DOHH2 (cell line): ENCODE measurements at regions not wholly inside any gene's neighbourhood (a gene's known extent, or its start where the extent isn't known, plus 50 kb on each side); places are given as distances from the start of the nearest gene placed in this dataset.

Source experiments
- H3F3A ChIP-seq: fragments of 200-600 bp; sonication (generic), shearing (Covaris generic); 2 replicates; pipeline ENCODE4 v1.6.0; 2016; ENCODE audit warnings: antibody characterized with exemption, mild to moderate bottlenecking; ENCODE audit not compliant: control insufficient read depth, insufficient read depth
- H3K27ac ChIP-seq: fragments of 200-600 bp; sonication (generic); 2 replicates; pipeline ENCODE4 v1.5.1; 2014; ENCODE audit warnings: low read depth, mild to moderate bottlenecking, low read length, moderate library complexity
- H3K27me3 ChIP-seq: fragments of 200-600 bp; sonication (generic); 2 replicates; pipeline ENCODE4 v1.6.1; 2014; ENCODE audit warnings: mild to moderate bottlenecking, low read length, mixed read lengths; ENCODE audit not compliant: control insufficient read depth
- H3K36me3 ChIP-seq: fragments of 200-600 bp; sonication (generic); 2 replicates; pipeline ENCODE4 v1.6.1; 2014; ENCODE audit warnings: mild to moderate bottlenecking, low read length, moderate library complexity, mixed read lengths; ENCODE audit not compliant: control insufficient read depth
- H3K4me1 ChIP-seq: fragments of 200-600 bp; sonication (generic); 2 replicates; pipeline ENCODE4 v1.6.1; 2014; ENCODE audit warnings: mild to moderate bottlenecking, low read length, mixed read lengths; ENCODE audit not compliant: control insufficient read depth
- H3K4me2 ChIP-seq: fragments of 200-600 bp; sonication (generic); 2 replicates; pipeline ENCODE4 v1.6.0; 2014; ENCODE audit warnings: mild to moderate bottlenecking, low read length, moderate library complexity
- H3K4me3 ChIP-seq: fragments of 200-600 bp; sonication (generic); 2 replicates; pipeline ENCODE4 v1.5.1; 2014; ENCODE audit warnings: mild to moderate bottlenecking, low read length, mixed read lengths
- H3K79me2 ChIP-seq: fragments of 200-600 bp; sonication (generic); 2 replicates; pipeline ENCODE4 v1.6.1; 2014; ENCODE audit warnings: mild to moderate bottlenecking, low read length, mixed read lengths; ENCODE audit not compliant: control insufficient read depth
- H3K9me2 ChIP-seq: fragments of 200-600 bp; sonication (generic); replicated peaks from 2 replicates; pipeline ENCODE4 v1.6.1; 2014; ENCODE audit warnings: mild to moderate bottlenecking, low read length, mixed read lengths; ENCODE audit not compliant: control insufficient read depth
- H3K9me3 ChIP-seq: fragments of 200-600 bp; sonication (generic); 2 replicates; pipeline ENCODE4 v1.6.1; 2014; ENCODE audit warnings: antibody characterized with exemption, low read length, mixed read lengths; ENCODE audit not compliant: control insufficient read depth, insufficient read depth
- H4K20me1 ChIP-seq: fragments of 200-600 bp; sonication (generic); 2 replicates; pipeline ENCODE4 v1.6.0; 2014; ENCODE audit warnings: low read depth, mild to moderate bottlenecking, antibody characterized with exemption, low read length, moderate library complexity; ENCODE audit not compliant: control insufficient read depth, insufficient read depth
- EZH2phosphoT487 ChIP-seq: fragments of 200-600 bp; sonication (generic); IDR thresholded peaks from 2 replicates; pipeline ENCODE4 v1.6.1; 2017; ENCODE audit warnings: borderline replicate concordance, mild to moderate bottlenecking, antibody characterized with exemption, low read length, moderate library complexity, mixed read lengths
- TF ChIP-seq, protein P1 (sequence below): fragments of 200-600 bp; sonication (generic); IDR thresholded peaks from one replicate; pipeline ENCODE4 v1.5.1; 2014; ENCODE audit warnings: antibody characterized with exemption, mild to moderate bottlenecking, low read depth, low read length; ENCODE audit not compliant: poor library complexity, severe bottlenecking

DNA sequence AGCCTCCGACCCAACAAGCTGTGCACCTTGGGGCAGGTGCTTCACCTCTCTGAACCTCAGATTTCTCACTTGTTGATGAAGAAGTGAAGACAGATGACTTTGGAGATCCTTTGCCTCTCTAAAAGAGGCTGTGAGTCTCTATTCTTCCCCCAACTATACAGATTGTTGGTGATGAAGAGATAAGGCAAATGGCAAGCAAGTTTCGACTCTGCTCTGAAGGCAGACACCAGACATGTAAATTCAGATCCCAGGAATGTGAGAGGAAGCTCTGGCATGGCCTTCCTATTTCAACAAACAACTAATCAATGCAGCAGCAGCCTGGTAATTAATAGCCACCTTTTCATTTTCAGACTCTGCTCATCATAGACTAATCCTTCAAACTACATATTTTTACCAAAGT lies 74.2 kb upstream of the EGR2 start:
- Histone ChIP-seq H3K27me3 (no peaks in the 10 kb centered on the region), H3K4me3 (no peak overlapping the region), H4K20me1 (no peaks in the 10 kb centered on the region), H3K9me3 (no peaks in the 10 kb centered on the region), H3K36me3 (no peaks in the 10 kb centered on the region), H3K4me1 (no peaks in the 10 kb centered on the region), H3K9me2 (no peaks in the 10 kb centered on the region), H3K79me2 (no peaks in the 10 kb centered on the region), H3F3A (no peaks in the 10 kb centered on the region), H3K4me2 (no peak overlapping the region), H3K27ac (no peak overlapping the region)
- no peak for TF ChIP-seq EZH2phosphoT487
- TF ChIP-seq, protein P1, sequence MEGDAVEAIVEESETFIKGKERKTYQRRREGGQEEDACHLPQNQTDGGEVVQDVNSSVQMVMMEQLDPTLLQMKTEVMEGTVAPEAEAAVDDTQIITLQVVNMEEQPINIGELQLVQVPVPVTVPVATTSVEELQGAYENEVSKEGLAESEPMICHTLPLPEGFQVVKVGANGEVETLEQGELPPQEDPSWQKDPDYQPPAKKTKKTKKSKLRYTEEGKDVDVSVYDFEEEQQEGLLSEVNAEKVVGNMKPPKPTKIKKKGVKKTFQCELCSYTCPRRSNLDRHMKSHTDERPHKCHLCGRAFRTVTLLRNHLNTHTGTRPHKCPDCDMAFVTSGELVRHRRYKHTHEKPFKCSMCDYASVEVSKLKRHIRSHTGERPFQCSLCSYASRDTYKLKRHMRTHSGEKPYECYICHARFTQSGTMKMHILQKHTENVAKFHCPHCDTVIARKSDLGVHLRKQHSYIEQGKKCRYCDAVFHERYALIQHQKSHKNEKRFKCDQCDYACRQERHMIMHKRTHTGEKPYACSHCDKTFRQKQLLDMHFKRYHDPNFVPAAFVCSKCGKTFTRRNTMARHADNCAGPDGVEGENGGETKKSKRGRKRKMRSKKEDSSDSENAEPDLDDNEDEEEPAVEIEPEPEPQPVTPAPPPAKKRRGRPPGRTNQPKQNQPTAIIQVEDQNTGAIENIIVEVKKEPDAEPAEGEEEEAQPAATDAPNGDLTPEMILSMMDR, result no peak

DNA sequence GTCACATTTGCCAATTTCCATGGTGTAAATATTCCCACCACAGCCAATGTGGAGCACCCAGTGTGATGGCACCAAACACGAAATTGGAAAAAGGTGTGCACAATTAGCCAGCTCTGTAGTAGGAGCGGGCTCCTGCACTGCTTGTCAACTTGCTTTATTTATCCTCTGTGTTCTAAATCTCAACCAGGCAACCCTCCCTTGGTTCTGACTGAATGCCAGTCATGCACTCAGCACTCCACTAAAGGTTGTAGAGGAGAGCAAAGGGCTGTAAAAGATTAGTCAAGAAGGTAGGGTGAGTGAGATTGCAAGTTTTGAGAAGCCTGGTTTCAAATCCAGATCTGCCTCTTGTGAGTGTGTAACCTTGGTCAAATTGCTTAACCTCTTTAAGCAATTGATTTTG lies 71.5 kb upstream of the EGR2 start:
- Histone ChIP-seq H3K36me3 (no peaks in the 10 kb centered on the region), H4K20me1 (no peaks in the 10 kb centered on the region), H3K27me3 (no peaks in the 10 kb centered on the region), H3K4me1 (no peaks in the 10 kb centered on the region), H3K9me3 (no peaks in the 10 kb centered on the region), H3K9me2 (no peaks in the 10 kb centered on the region), H3K4me2 (no peak overlapping the region), H3K4me3 (no peak overlapping the region), H3K27ac (no peak overlapping the region), H3F3A (no peaks in the 10 kb centered on the region), H3K79me2 (no peaks in the 10 kb centered on the region)
- no peak for TF ChIP-seq EZH2phosphoT487
- TF ChIP-seq, protein P1, result no peak

DNA sequence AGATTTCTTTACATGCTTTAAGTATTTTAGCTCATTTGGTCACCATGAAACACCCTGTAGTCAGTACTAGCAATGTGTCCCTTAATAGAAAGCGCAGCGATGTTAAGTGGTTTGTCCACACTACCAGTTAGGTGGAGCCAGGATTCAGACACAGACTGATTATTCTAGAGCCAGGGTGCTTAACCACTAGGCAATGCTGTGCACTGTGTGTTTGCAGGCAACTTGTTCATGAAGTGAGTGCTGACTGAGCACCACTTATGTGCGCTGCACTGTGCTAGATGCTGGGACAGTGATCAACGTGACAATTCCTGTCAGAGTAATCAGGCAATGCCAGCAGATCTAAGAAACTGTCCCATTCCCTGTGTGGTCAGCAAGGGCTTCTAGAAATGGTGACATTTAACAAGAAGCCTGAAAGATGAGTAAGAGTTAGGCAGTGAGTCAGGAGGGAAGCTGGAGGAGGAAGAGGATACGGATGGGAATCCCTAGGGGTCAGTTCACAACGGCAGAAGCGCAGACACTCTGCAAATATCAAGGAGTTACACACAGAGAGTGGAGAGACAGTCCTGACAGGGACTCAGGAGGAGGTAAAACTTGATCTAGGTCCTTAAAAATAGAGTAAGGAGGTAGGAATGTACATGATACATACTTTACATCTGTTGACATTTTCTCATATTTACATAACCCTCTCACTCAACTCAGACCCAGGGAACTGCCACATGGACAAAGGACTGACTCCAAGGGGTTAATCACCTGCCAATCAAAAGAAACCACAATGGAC lies 69.7 kb upstream of the EGR2 start:
- no peaks in the 10 kb centered on the region for H3K9me2 ChIP-seq
- no peaks in the 10 kb centered on the region for H3K27me3 ChIP-seq
- H3K4me2 ChIP-seq, result no peak overlapping the region
- H3F3A ChIP-seq, result no peaks in the 10 kb centered on the region
- no peak for TF ChIP-seq EZH2phosphoT487
- TF ChIP-seq, protein P1, result no peak
- no peaks in the 10 kb centered on the region for H3K79me2 ChIP-seq
- H3K9me3 ChIP-seq, result no peaks in the 10 kb centered on the region
- no peaks in the 10 kb centered on the region for H3K4me1 ChIP-seq
- no peak overlapping the region for H3K27ac ChIP-seq
- no peaks in the 10 kb centered on the region for H3K36me3 ChIP-seq
- H4K20me1 ChIP-seq, result no peaks in the 10 kb centered on the region
- H3K4me3 ChIP-seq, result no peak overlapping the region
